ENCODE measurements at regions not wholly inside any gene's neighbourhood (a gene's known extent, or its start where the extent isn't known, plus 50 kb on each side); places are given as distances from the start of the nearest gene placed in this dataset.

DNA sequence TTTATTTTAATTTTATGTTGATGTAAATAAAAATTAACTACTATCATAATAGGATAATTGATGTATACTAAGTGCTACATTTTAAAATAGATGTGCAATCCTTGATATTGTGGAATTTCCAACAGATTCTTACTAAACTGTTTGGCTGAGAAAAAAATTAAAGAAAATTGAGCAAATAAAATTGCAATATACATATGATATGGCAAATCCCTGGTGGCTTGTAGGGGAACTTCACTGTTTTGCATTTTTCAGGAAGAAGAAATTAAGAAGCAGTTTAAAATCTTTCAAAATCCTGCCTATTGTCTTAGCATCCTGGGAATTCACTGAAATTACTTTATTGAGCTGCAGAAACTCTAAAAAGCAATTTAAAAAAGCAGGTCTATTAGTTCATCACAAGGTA, 191.4 kb upstream of the ADGRB3 start:
- POLR2A ChIA-PET: no interaction called here
- no peak for DNase-seq (ENCODE audit: low read depth, low spot score)
- no peak overlapping the region for H3K4me3 ChIP-seq (ENCODE audit: low read depth, low read length)
- TF ChIP-seq, protein P1, sequence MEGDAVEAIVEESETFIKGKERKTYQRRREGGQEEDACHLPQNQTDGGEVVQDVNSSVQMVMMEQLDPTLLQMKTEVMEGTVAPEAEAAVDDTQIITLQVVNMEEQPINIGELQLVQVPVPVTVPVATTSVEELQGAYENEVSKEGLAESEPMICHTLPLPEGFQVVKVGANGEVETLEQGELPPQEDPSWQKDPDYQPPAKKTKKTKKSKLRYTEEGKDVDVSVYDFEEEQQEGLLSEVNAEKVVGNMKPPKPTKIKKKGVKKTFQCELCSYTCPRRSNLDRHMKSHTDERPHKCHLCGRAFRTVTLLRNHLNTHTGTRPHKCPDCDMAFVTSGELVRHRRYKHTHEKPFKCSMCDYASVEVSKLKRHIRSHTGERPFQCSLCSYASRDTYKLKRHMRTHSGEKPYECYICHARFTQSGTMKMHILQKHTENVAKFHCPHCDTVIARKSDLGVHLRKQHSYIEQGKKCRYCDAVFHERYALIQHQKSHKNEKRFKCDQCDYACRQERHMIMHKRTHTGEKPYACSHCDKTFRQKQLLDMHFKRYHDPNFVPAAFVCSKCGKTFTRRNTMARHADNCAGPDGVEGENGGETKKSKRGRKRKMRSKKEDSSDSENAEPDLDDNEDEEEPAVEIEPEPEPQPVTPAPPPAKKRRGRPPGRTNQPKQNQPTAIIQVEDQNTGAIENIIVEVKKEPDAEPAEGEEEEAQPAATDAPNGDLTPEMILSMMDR (IDR thresholded peaks at IDR 0.05; ENCODE audit: insufficient read depth, low read length, missing control alignments): no peak
- CTCF ChIA-PET: no interaction called here

DNA sequence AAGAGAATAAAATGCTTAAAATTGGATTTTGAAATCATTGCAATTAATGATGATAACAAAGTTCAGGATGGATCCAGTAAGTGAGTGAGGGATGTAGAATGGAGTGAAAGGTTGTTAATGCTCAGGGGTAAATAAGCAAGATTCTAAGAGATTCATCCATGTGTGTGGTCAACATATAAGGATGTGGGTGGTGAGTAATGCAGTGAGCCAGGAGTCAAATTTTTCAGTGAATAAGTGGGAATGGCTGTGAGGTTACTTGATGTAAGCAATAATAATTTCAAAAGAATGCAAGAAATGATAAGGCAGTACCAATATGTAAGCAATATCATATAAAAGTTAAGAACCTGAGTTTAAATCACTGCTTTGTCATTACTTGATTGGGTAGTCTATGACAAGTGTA, 207.5 kb upstream of the ADGRB3 start:
- DNase-seq (ENCODE audit: low read depth, low spot score): no peak
- ChIA-PET CTCF (no interaction called here), POLR2A (no interaction called here)
- TF ChIP-seq, protein P1 (IDR thresholded peaks at IDR 0.05; ENCODE audit: insufficient read depth, low read length, missing control alignments): no peak
- H3K4me3 ChIP-seq (ENCODE audit: low read depth, low read length): no peak overlapping the region

DNA sequence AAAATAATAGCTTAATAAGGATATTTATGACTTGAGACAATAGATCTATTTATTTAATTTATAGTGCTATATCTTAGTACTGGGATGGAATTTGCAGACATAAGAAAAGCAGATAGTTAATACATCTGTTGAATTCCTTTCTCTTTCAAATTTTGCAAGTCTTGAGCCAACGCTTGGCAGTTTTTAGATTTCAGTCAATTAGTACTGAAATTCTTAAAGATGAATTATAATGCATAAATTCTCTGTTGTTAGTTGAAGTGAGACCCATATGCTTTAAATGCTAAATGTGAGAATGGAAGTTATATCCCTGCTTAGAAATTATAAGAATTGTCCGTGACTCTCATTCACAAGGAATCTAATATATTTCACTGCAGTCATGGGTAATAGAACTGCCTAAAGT, 225.1 kb upstream of the ADGRB3 start:
- TF ChIP-seq, protein P1 (IDR thresholded peaks at IDR 0.05; ENCODE audit: insufficient read depth, low read length, missing control alignments): no peak
- ChIA-PET CTCF (no interaction called here), POLR2A (no interaction called here)
- no peak overlapping the region for H3K4me3 ChIP-seq (ENCODE audit: low read depth, low read length)
- DNase-seq (ENCODE audit: low read depth, low spot score): no peak

DNA sequence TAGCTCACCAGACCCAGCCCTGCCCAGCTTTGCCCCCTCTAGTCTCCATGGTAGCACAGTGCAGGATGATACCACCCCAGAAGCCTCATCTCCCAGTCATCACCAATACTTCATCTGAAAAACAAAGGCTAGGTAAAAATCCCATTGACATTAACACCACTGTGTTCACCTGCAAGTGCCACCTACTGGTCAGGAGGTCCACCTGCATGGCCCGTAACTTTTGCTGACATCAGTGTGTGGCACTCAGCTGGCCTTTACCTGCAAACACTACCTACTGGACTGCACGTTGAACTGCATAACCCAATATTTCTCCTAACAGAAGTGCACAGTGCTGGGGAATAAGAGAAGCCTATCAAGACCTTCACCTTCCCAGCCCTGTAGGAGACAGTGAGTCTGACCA, 234.7 kb upstream of the ADGRB3 start:
- TF ChIP-seq, protein P1 (IDR thresholded peaks at IDR 0.05; ENCODE audit: insufficient read depth, low read length, missing control alignments): no peak
- ChIA-PET POLR2A (no interaction called here), CTCF (no interaction called here)
- DNase-seq (ENCODE audit: low read depth, low spot score): no peak
- H3K4me3 ChIP-seq (ENCODE audit: low read depth, low read length): no peak overlapping the region

DNA sequence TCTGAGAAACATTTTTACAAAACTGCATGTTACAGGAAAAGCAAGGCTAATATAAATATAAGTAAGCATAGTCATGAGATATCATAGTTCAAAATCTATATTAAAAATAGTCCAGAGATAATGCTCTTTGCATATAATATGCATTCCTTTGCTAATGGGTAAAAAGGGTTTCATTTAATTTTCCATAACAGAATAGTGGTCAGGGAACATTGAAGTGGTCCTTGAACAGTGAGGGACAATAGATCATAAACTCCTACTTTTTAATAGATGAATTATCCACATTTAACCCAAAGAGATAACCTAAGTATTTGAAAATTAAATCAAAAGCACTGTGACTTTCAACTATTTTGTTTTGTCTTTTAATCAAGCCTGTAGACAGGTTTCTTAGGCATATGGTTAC, 243.1 kb upstream of the ADGRB3 start:
- CTCF ChIA-PET: no interaction called here
- POLR2A ChIA-PET: no interaction called here
- DNase-seq (ENCODE audit: low read depth, low spot score): no peak
- no peak overlapping the region for H3K4me3 ChIP-seq (ENCODE audit: low read depth, low read length)
- TF ChIP-seq, protein P1 (IDR thresholded peaks at IDR 0.05; ENCODE audit: insufficient read depth, low read length, missing control alignments): no peak

DNA sequence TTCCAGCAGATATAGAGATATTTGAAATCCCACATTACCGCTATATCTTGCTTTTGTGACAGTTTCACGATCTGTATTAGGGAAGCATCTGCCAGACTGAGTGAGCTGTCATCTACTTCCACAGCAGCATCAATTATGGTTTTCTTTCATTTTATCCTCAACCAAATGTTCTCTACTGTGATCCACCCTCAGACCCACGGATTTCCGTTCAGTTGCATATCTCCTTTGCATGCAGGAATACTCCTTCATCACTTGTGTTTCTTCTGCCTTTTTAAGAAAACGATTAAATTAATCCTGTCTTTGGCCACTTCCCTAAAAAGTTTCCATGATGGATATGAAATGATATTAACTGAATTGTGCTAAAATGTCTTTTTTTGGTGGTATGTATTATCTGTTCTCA, 262.1 kb upstream of the ADGRB3 start:
- DNase-seq (ENCODE audit: low read depth, low spot score): no peak
- TF ChIP-seq, protein P1 (IDR thresholded peaks at IDR 0.05; ENCODE audit: insufficient read depth, low read length, missing control alignments): no peak
- no peak overlapping the region for H3K4me3 ChIP-seq (ENCODE audit: low read depth, low read length)
- ChIA-PET POLR2A (no interaction called here), CTCF (no interaction called here)

Data from AG04449 (cell line).